ENCODE measurements at regions not wholly inside any gene's neighbourhood (a gene's known extent, or its start where the extent isn't known, plus 50 kb on each side); places are given as distances from the start of the nearest gene placed in this dataset.

- DNase-seq: no peak
- WGBS, 5 donors: 92 to 97% (median 94%) methylated on average over 20 of the region's 20 CpGs
- Histone ChIP-seq H3K27ac (no peak overlapping the region), H3K27me3 (replicated peaks in 1 of 7) (no peaks in the 10 kb centered on the region), H3K9me3 (peaks cover 0 to 21% (median 3%) of the 10 kb centered on the region in 8 donors), H3K4me3 (no peak overlapping the region), H3K4me1 (no peaks in the 10 kb centered on the region), H3K36me3 (no peaks in the 10 kb centered on the region)
- intact Hi-C loops (cut with DNase I; ENCODE audit: low total_unique reads): no loop called here
- no peak for TF ChIP-seq POLR2A (IDR thresholded peaks at IDR 0.05)
- TF ChIP-seq POLR2AphosphoS5 (IDR thresholded peaks at IDR 0.05): no peak
- TF ChIP-seq CTCF (IDR thresholded peaks at IDR 0.05 in 8 of 11, conservative IDR thresholded peaks at IDR 0.05 in 3 of 11): no peak
These were observed 2372.2 kb upstream of the WWC1 start for GRCh38 chr5:165919196-165919595.

GRCh38 chr5:165920655-165921054, 2370.8 kb upstream of the WWC1 start:
- Histone ChIP-seq H3K27me3 (replicated peaks in 1 of 7) (no peaks in the 10 kb centered on the region), H3K27ac (no peak overlapping the region), H3K36me3 (no peaks in the 10 kb centered on the region), H3K9me3 (peaks cover 0 to 21% (median 3%) of the 10 kb centered on the region in 8 donors), H3K4me3 (no peak overlapping the region), H3K4me1 (no peaks in the 10 kb centered on the region)
- DNase-seq: no peak
- intact Hi-C loops (cut with DNase I; ENCODE audit: low total_unique reads): no loop called here
- TF ChIP-seq POLR2A (IDR thresholded peaks at IDR 0.05) (no peak), POLR2AphosphoS5 (IDR thresholded peaks at IDR 0.05) (no peak), CTCF (IDR thresholded peaks at IDR 0.05 in 8 of 11, conservative IDR thresholded peaks at IDR 0.05 in 3 of 11) (no peak)
- 85 to 100% (median 97%) methylated on average over 1 of the region's 1 CpG for WGBS, 5 donors

- no peak overlapping the region for H3K4me3 ChIP-seq
- H3K36me3 ChIP-seq: no peaks in the 10 kb centered on the region
- H3K4me1 ChIP-seq: no peaks in the 10 kb centered on the region
- 79 to 85% (median 82%) methylated on average over 6 of the region's 6 CpGs for WGBS, 5 donors
- TF ChIP-seq POLR2A (IDR thresholded peaks at IDR 0.05): no peak
- TF ChIP-seq POLR2AphosphoS5 (IDR thresholded peaks at IDR 0.05): no peak
- no peak for TF ChIP-seq CTCF (IDR thresholded peaks at IDR 0.05 in 8 of 11, conservative IDR thresholded peaks at IDR 0.05 in 3 of 11)
- H3K27ac ChIP-seq: no peak overlapping the region
- no peaks in the 10 kb centered on the region for H3K27me3 ChIP-seq (replicated peaks in 1 of 7)
- H3K9me3 ChIP-seq: peaks cover 0 to 44% (median 13%) of the 10 kb centered on the region in 8 donors
- intact Hi-C loops (cut with DNase I; ENCODE audit: low total_unique reads): no loop called here
- no peak for DNase-seq
These were observed 2362.5 kb upstream of the WWC1 start for GRCh38 chr5:165928971-165929370.

GRCh38 chr5:165940541-165940940, 2350.9 kb upstream of the WWC1 start:
- H3K4me1 ChIP-seq: no peaks in the 10 kb centered on the region
- no peak overlapping the region for H3K27ac ChIP-seq
- no peaks in the 10 kb centered on the region for H3K36me3 ChIP-seq
- no peak for DNase-seq
- no peak overlapping the region for H3K4me3 ChIP-seq
- peaks cover 0 to 14% (median 0%) of the 10 kb centered on the region in 8 donors for H3K9me3 ChIP-seq
- no peaks in the 10 kb centered on the region for H3K27me3 ChIP-seq (replicated peaks in 1 of 7)
- intact Hi-C loops (cut with DNase I; ENCODE audit: low total_unique reads): no loop called here
- 52 to 77% (median 74%) methylated on average over 4 of the region's 4 CpGs for WGBS, 5 donors
- TF ChIP-seq CTCF (IDR thresholded peaks at IDR 0.05 in 8 of 11, conservative IDR thresholded peaks at IDR 0.05 in 3 of 11): no peak
- TF ChIP-seq POLR2A (IDR thresholded peaks at IDR 0.05): no peak
